Neuronal stem cell (in vitro differentiated cells): ENCODE measurements at regions not wholly inside any gene's neighbourhood (a gene's known extent, or its start where the extent isn't known, plus 50 kb on each side); places are given as distances from the start of the nearest gene placed in this dataset.

Experiments used
- DNase-seq: peaks from one replicate; pipeline ENCODE4 v3.0.0-alpha.2; 2013; ENCODE audit warnings: low spot score
- H2AFZ ChIP-seq: one replicate; pipeline ENCODE4 v1.6.1; 2013; ENCODE audit warnings: mild to moderate bottlenecking, low read length, inconsistent platforms
- H2AK5ac ChIP-seq: 2 replicates; pipeline ENCODE4 v1.6.1; 2013; ENCODE audit warnings: low read depth, mild to moderate bottlenecking, inconsistent platforms, low read length, moderate library complexity, mixed read lengths
- H2BK120ac ChIP-seq: 2 replicates; pipeline ENCODE4 v1.6.1; 2013; ENCODE audit warnings: low read depth, mild to moderate bottlenecking, inconsistent platforms, low read length, moderate library complexity, mixed read lengths
- H2BK12ac ChIP-seq: one replicate; pipeline ENCODE4 v1.6.1; 2013; ENCODE audit warnings: low read length, inconsistent platforms
- H2BK15ac ChIP-seq: 2 replicates; pipeline ENCODE4 v1.6.1; 2013; ENCODE audit warnings: mild to moderate bottlenecking, low read length, inconsistent platforms, mixed read lengths
- H2BK5ac ChIP-seq: one replicate; pipeline ENCODE4 v1.6.1; 2013; ENCODE audit warnings: inconsistent platforms, mild to moderate bottlenecking, low read length, moderate library complexity
- H3K14ac ChIP-seq: one replicate; pipeline ENCODE4 v1.6.1; 2013; ENCODE audit warnings: low read length, inconsistent platforms
- H3K18ac ChIP-seq: 2 replicates; pipeline ENCODE4 v1.6.1; 2013; ENCODE audit warnings: low read length, inconsistent platforms
- H3K23ac ChIP-seq: 2 replicates; pipeline ENCODE4 v1.6.1; 2013; ENCODE audit warnings: low read depth, mild to moderate bottlenecking, mixed read lengths, low read length, inconsistent platforms; ENCODE audit not compliant: poor library complexity
- H3K27ac ChIP-seq: replicated peaks from 3 replicates; pipeline ENCODE4 v1.5.1; 2013; ENCODE audit warnings: low read length, inconsistent platforms
- H3K27me3 ChIP-seq, 3 experiments: 2 replicates each; pipeline ENCODE4 v1.6.1; 2013; ENCODE audit warnings: low read length in 3 of 3, mild to moderate bottlenecking in 2 of 3, inconsistent platforms in 1 of 3, low read depth in 1 of 3, mixed read lengths in 1 of 3, moderate library complexity in 1 of 3; ENCODE audit not compliant: control insufficient read depth in 3 of 3, insufficient read depth in 3 of 3
- H3K36me3 ChIP-seq, 2 donors: replicated peaks in 1 of 2; 2 replicates each; pipeline ENCODE4 v1.6.1; 2013; ENCODE audit warnings: low read length in 2 of 2; ENCODE audit not compliant: control insufficient read depth in 2 of 2, insufficient read depth in 2 of 2
- H3K4ac ChIP-seq: 2 replicates; pipeline ENCODE4 v1.6.1; 2013; ENCODE audit warnings: inconsistent platforms, mild to moderate bottlenecking, low read length, moderate library complexity
- H3K4me1 ChIP-seq, 2 donors: 1 replicate in 1 of 2; 2 replicates in 1 of 2; pipeline ENCODE4 v1.6.1; 2013; ENCODE audit warnings: low read length in 2 of 2, low read depth in 1 of 2; ENCODE audit not compliant: control insufficient read depth in 2 of 2, insufficient read depth in 1 of 2
- H3K4me2 ChIP-seq: one replicate; pipeline ENCODE4 v1.6.1; 2013; ENCODE audit warnings: mild to moderate bottlenecking, low read length, inconsistent platforms; ENCODE audit not compliant: insufficient read depth, poor library complexity, severe bottlenecking
- H3K4me3 ChIP-seq, 2 donors: 2 replicates each; pipeline ENCODE4 v1.5.1; 2013; ENCODE audit warnings: low read length in 2 of 2, mild to moderate bottlenecking in 2 of 2, inconsistent platforms in 1 of 2, moderate library complexity in 1 of 2
- H3K79me1 ChIP-seq: one replicate; pipeline ENCODE4 v1.6.1; 2013; ENCODE audit warnings: low read depth, mild to moderate bottlenecking, inconsistent platforms, low read length, moderate library complexity
- H3K9ac ChIP-seq: one replicate; pipeline ENCODE4 v1.6.1; 2013; ENCODE audit warnings: mild to moderate bottlenecking, low read depth, low read length, inconsistent platforms; ENCODE audit not compliant: poor library complexity
- H3K9me3 ChIP-seq, 2 donors: replicated peaks in 1 of 2; 2 replicates each; pipeline versions ENCODE3 to v1.6.1; 2013; ENCODE audit warnings: low read length in 2 of 2, mild to moderate bottlenecking in 2 of 2, inconsistent platforms in 1 of 2, low read depth in 1 of 2, mixed read lengths in 1 of 2, moderate library complexity in 1 of 2; ENCODE audit not compliant: control insufficient read depth in 2 of 2, insufficient read depth in 1 of 2
- H4K8ac ChIP-seq: one replicate; pipeline ENCODE4 v1.6.1; 2013; ENCODE audit warnings: low read depth, mild to moderate bottlenecking, inconsistent platforms, low read length, moderate library complexity
- H4K91ac ChIP-seq: one replicate; pipeline ENCODE4 v1.6.1; 2013; ENCODE audit warnings: low read length, low read depth, mild to moderate bottlenecking, inconsistent platforms; ENCODE audit not compliant: poor library complexity
- WGBS, 2 donors: extraction: QIAGEN DNeasy Blood & Tissue Kit; methylation state at CpG; one replicate each; pipeline ENCODE4 v1.1.7; 2013; ENCODE audit warnings: missing lambda C conversion rate in 2 of 2, mixed read lengths in 1 of 2; ENCODE audit not compliant: insufficient read length in 2 of 2, insufficient replicate concordance in 1 of 2; ENCODE audit errors: extremely low coverage in 2 of 2; 5-methylcytosine and 5-hydroxymethylcytosine counted together

GRCh38 chr5:29889051-29889450 lies 1304.4 kb upstream of the CDH6 start:
- no peak overlapping the region for H2BK5ac ChIP-seq
- H3K4me1 ChIP-seq: peaks cover 0 to 5% of the 10 kb centered on the region in 2 donors
- H3K27me3 ChIP-seq: no peaks in the 10 kb centered on the region
- H2AK5ac ChIP-seq: no peak overlapping the region
- no peaks in the 10 kb centered on the region for H3K9me3 ChIP-seq
- H3K79me1 ChIP-seq: no peaks in the 10 kb centered on the region
- DNase-seq: no peak
- H3K14ac ChIP-seq: no peak overlapping the region
- H3K4me3 ChIP-seq: no peak overlapping the region
- no peak overlapping the region for H2BK15ac ChIP-seq
- H4K91ac ChIP-seq: no peak overlapping the region
- no CpG with 5 or more reads among the region's 6 CpGs for WGBS, 2 donors
- no peak overlapping the region for H4K8ac ChIP-seq
- no peak overlapping the region for H2BK120ac ChIP-seq
- no peaks in the 10 kb centered on the region for H3K36me3 ChIP-seq
- H3K9ac ChIP-seq: no peak overlapping the region
- H3K4ac ChIP-seq: no peak overlapping the region
- no peak overlapping the region for H2AFZ ChIP-seq
- H3K27ac ChIP-seq: no peak overlapping the region
- no peak overlapping the region for H3K18ac ChIP-seq
- no peak overlapping the region for H3K4me2 ChIP-seq
- no peak overlapping the region for H3K23ac ChIP-seq
- no peak overlapping the region for H2BK12ac ChIP-seq

- Histone ChIP-seq H3K14ac (no peak overlapping the region), H3K9ac (no peak overlapping the region), H2BK12ac (no peak overlapping the region), H3K27ac (no peak overlapping the region), H2BK120ac (no peak overlapping the region), H4K91ac (no peak overlapping the region), H3K4me1 (no peaks in the 10 kb centered on the region), H3K79me1 (no peaks in the 10 kb centered on the region), H3K36me3 (no peaks in the 10 kb centered on the region), H3K4ac (no peak overlapping the region), H3K4me2 (no peak overlapping the region), H2BK5ac (no peak overlapping the region), H3K9me3 (no peaks in the 10 kb centered on the region), H2AFZ (no peak overlapping the region), H2AK5ac (no peak overlapping the region), H3K18ac (no peak overlapping the region), H3K23ac (no peak overlapping the region), H2BK15ac (no peak overlapping the region), H4K8ac (no peak overlapping the region), H3K27me3 (no peaks in the 10 kb centered on the region), H3K4me3 (no peak overlapping the region)
- no CpG with 5 or more reads among the region's 9 CpGs for WGBS, 2 donors
- no peak for DNase-seq
These were observed 1307.9 kb upstream of the CDH6 start for GRCh38 chr5:29885595-29885994.

- no peak overlapping the region for H2BK120ac ChIP-seq
- no peaks in the 10 kb centered on the region for H3K27me3 ChIP-seq
- H3K4me3 ChIP-seq: no peak overlapping the region
- H3K23ac ChIP-seq: no peak overlapping the region
- WGBS, 2 donors: no CpG with 5 or more reads among the region's 8 CpGs
- no peaks in the 10 kb centered on the region for H3K79me1 ChIP-seq
- H2BK12ac ChIP-seq: no peak overlapping the region
- H4K91ac ChIP-seq: no peak overlapping the region
- H2BK5ac ChIP-seq: no peak overlapping the region
- no peaks in the 10 kb centered on the region for H3K9me3 ChIP-seq
- H3K4me1 ChIP-seq: no peaks in the 10 kb centered on the region
- H3K14ac ChIP-seq: no peak overlapping the region
- no peak overlapping the region for H3K18ac ChIP-seq
- no peak overlapping the region for H4K8ac ChIP-seq
- no peak overlapping the region for H2AFZ ChIP-seq
- H3K36me3 ChIP-seq: no peaks in the 10 kb centered on the region
- H3K9ac ChIP-seq: no peak overlapping the region
- no peak overlapping the region for H3K27ac ChIP-seq
- H2AK5ac ChIP-seq: no peak overlapping the region
- H2BK15ac ChIP-seq: no peak overlapping the region
- H3K4ac ChIP-seq: no peak overlapping the region
- H3K4me2 ChIP-seq: no peak overlapping the region
- DNase-seq: no peak
These were observed 1311.5 kb upstream of the CDH6 start for GRCh38 chr5:29882036-29882435.

- no peaks in the 10 kb centered on the region for H3K27me3 ChIP-seq
- H2AFZ ChIP-seq: no peak overlapping the region
- H3K14ac ChIP-seq: no peak overlapping the region
- DNase-seq: no peak
- no peak overlapping the region for H3K4ac ChIP-seq
- no peak overlapping the region for H2BK120ac ChIP-seq
- H3K36me3 ChIP-seq: no peaks in the 10 kb centered on the region
- no peak overlapping the region for H2AK5ac ChIP-seq
- no CpG with 5 or more reads among the region's 6 CpGs for WGBS, 2 donors
- no peak overlapping the region for H3K18ac ChIP-seq
- no peak overlapping the region for H3K9ac ChIP-seq
- H3K79me1 ChIP-seq: no peaks in the 10 kb centered on the region
- no peaks in the 10 kb centered on the region for H3K4me1 ChIP-seq
- H3K4me3 ChIP-seq: no peak overlapping the region
- no peaks in the 10 kb centered on the region for H3K9me3 ChIP-seq
- no peak overlapping the region for H2BK15ac ChIP-seq
- no peak overlapping the region for H4K91ac ChIP-seq
- H2BK12ac ChIP-seq: no peak overlapping the region
- H3K23ac ChIP-seq: no peak overlapping the region
- H2BK5ac ChIP-seq: no peak overlapping the region
- H3K27ac ChIP-seq: no peak overlapping the region
- no peak overlapping the region for H3K4me2 ChIP-seq
- no peak overlapping the region for H4K8ac ChIP-seq
These were observed 1314.1 kb upstream of the CDH6 start for GRCh38 chr5:29879401-29879800.
